Spleen (tissue), 11 donors: ENCODE measurements at regions not wholly inside any gene's neighbourhood (a gene's known extent, or its start where the extent isn't known, plus 50 kb on each side); places are given as distances from the start of the nearest gene placed in this dataset.

ENCODE experiments used
- DNase-seq: peaks from one replicate; pipeline ENCODE4 v3.0.0-alpha.2; 2020
- H3K27ac ChIP-seq, 8 donors: fragments of 200-600 bp; sonication (generic) in 7 of 8; 1 replicate in 4 of 8; 2 replicates in 4 of 8; pipeline versions ENCODE4 v1.5.0 to v1.8.0; 2016 to 2021; ENCODE audit warnings: inconsistent platforms in 4 of 8, mild to moderate bottlenecking in 4 of 8, moderate library complexity in 1 of 8
- H3K27me3 ChIP-seq, 7 donors: fragments of 200-600 bp; sonication (generic) in 6 of 7; replicated peaks in 1 of 7; 1 replicate in 4 of 7; 2 replicates in 3 of 7; pipeline versions ENCODE4 v1.5.0 to v1.8.0; 2016 to 2021; ENCODE audit warnings: inconsistent platforms in 3 of 7, mild to moderate bottlenecking in 1 of 7
- H3K36me3 ChIP-seq, 6 donors: fragments of 200-600 bp; sonication (generic) in 5 of 6; 1 replicate in 4 of 6; 2 replicates in 2 of 6; pipeline versions ENCODE4 v1.5.0 to v1.8.0; 2016 to 2021; ENCODE audit warnings: inconsistent platforms in 2 of 6
- H3K4me1 ChIP-seq, 6 donors: fragments of 200-600 bp; sonication (generic) in 5 of 6; 1 replicate in 3 of 6; 2 replicates in 3 of 6; pipeline versions ENCODE4 v1.5.0 to v1.8.0; 2016 to 2021; ENCODE audit warnings: inconsistent platforms in 3 of 6
- H3K4me3 ChIP-seq, 8 donors: fragments of 200-600 bp; sonication (generic) in 7 of 8; 1 replicate in 4 of 8; 2 replicates in 4 of 8; pipeline versions ENCODE4 v1.5.0 to v1.8.0; 2016 to 2021; ENCODE audit warnings: inconsistent platforms in 4 of 8, mild to moderate bottlenecking in 4 of 8, moderate library complexity in 2 of 8
- H3K9me3 ChIP-seq, 8 donors: fragments of 200-600 bp; sonication (generic) in 7 of 8; 1 replicate in 4 of 8; 2 replicates in 4 of 8; pipeline versions ENCODE4 v1.5.0 to v1.8.0; 2016 to 2021; ENCODE audit warnings: inconsistent platforms in 4 of 8
- CTCF ChIP-seq, 11 experiments: fragments of 200-600 bp in 7 of 11; fragments of 450-650 bp in 4 of 11; sonication (generic) in 4 of 11; IDR thresholded peaks in 8 of 11; conservative IDR thresholded peaks in 3 of 11; 1 replicate in 7 of 11; 2 replicates in 4 of 11; pipeline versions ENCODE4 v1.4.0 to v1.8.0; 2016 to 2021; ENCODE audit warnings: antibody characterized with exemption in 11 of 11, inconsistent platforms in 4 of 11, mild to moderate bottlenecking in 1 of 11
- POLR2A ChIP-seq, 3 donors: fragments of 450-650 bp; IDR thresholded peaks; one replicate each; pipeline ENCODE4 v1.5.1; 2017; ENCODE audit warnings: antibody characterized with exemption in 3 of 3, mild to moderate bottlenecking in 1 of 3
- POLR2AphosphoS5 ChIP-seq, 3 donors: sonication (generic); formaldehyde crosslinking; IDR thresholded peaks; one replicate each; pipeline ENCODE4 v1.5.1; 2017; ENCODE audit warnings: antibody characterized with exemption in 3 of 3
- WGBS, 5 donors: extraction: QIAGEN DNeasy Blood & Tissue Kit in 3 of 5; methylation state at CpG; one replicate each; pipeline versions ENCODE4 v1.1.5 to v1.1.7; 2013 to 2018; 5-methylcytosine and 5-hydroxymethylcytosine counted together
- intact Hi-C: fragments of 100-400 bp; cut with DNase I; formaldehyde crosslinking; loops from one replicate; pipeline ENCODE4 v1.15.0; 2023; ENCODE audit warnings: low total_unique reads
- donor health status: healthy with polysubstance abuse.
- donor health status: DM: no; HTN: no; CAD: no; lungs with moderate emphysema.
- donor health status: DM: no; HTN: no; CAD: no.
- donor health status: Bipolar disorder and iron deficiency.
- donor health status: healthy.
- donor health status: DM: no; HTN: no; CAD: no.
- donor health status: DM: yes; HTN: yes; CAD: no.

GRCh38 chr12:96094201-96094600, 58.8 kb upstream of the LTA4H start:
- H3K27me3 ChIP-seq: no peaks in the 10 kb centered on the region
- intact Hi-C loops: no loop called here
- H3K27ac ChIP-seq: no peak overlapping the region
- H3K9me3 ChIP-seq: peaks cover 0 to 20% (median 9%) of the 10 kb centered on the region in 8 donors
- TF ChIP-seq POLR2AphosphoS5 (IDR thresholded peaks at IDR 0.05): no peak
- TF ChIP-seq CTCF (IDR thresholded peaks at IDR 0.05 in 8 of 11, conservative IDR thresholded peaks at IDR 0.05 in 3 of 11): no peak
- no peak for TF ChIP-seq POLR2A (IDR thresholded peaks at IDR 0.05)
- no peaks in the 10 kb centered on the region for H3K36me3 ChIP-seq
- DNase-seq: no peak
- 12 to 26% (median 14%) methylated on average over 4 of the region's 4 CpGs for WGBS, 5 donors
- no peak overlapping the region for H3K4me3 ChIP-seq
- peaks cover 0 to 24% (median 4%) of the 10 kb centered on the region in 6 donors for H3K4me1 ChIP-seq

DNA sequence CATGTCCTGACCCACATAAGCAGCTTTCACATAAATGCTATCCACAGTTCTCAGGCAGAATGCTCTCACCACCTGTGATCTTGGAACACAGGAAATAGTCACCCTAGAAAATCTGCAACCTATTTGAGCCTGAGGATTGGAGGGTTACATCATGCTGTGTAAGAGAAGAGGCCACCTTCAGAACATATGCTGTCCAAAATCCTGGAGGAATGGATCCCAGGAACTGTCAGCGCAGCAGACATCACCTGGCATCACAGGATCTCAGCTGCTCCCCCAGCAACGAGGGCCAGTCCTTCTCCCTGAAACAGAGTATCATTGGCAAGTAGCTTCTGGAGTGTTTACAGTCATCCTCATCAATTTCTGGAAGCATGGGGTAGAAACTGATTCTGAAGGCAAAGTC, 63.2 kb upstream of the LTA4H start:
- Histone ChIP-seq H3K4me1 (peaks cover 0 to 41% (median 18%) of the 10 kb centered on the region in 6 donors), H3K9me3 (no peaks in the 10 kb centered on the region)

GRCh38 chr12:96099421-96099820, 64.0 kb upstream of the LTA4H start:
- Histone ChIP-seq H3K4me3 (no peak overlapping the region), H3K27ac (peak overlapping the region in 4 of 8 donors; percentile 29 to 60 (median 46)), H3K9me3 (no peaks in the 10 kb centered on the region), H3K27me3 (no peaks in the 10 kb centered on the region), H3K4me1 (peaks cover 0 to 35% (median 16%) of the 10 kb centered on the region in 6 donors), H3K36me3 (no peaks in the 10 kb centered on the region)
- intact Hi-C loops: no loop called here
- WGBS, 5 donors: 48 to 69% (median 55%) methylated on average over 3 of the region's 3 CpGs
- no peak for DNase-seq
- no peak for TF ChIP-seq POLR2A (IDR thresholded peaks at IDR 0.05)
- TF ChIP-seq POLR2AphosphoS5 (IDR thresholded peaks at IDR 0.05): no peak
- TF ChIP-seq CTCF (IDR thresholded peaks at IDR 0.05 in 8 of 11, conservative IDR thresholded peaks at IDR 0.05 in 3 of 11): no peak

More for the DNA sequence above, 63.2 kb upstream of the LTA4H start:
- Histone ChIP-seq H3K36me3 (no peaks in the 10 kb centered on the region), H3K4me3 (no peak overlapping the region), H3K27me3 (no peaks in the 10 kb centered on the region), H3K27ac (no peak overlapping the region)
- WGBS, 5 donors: 68 to 84% (median 83%) methylated on average over 2 of the region's 2 CpGs
- TF ChIP-seq CTCF (IDR thresholded peaks at IDR 0.05 in 8 of 11, conservative IDR thresholded peaks at IDR 0.05 in 3 of 11) (no peak), POLR2AphosphoS5 (IDR thresholded peaks at IDR 0.05) (no peak), POLR2A (IDR thresholded peaks at IDR 0.05) (no peak)
- intact Hi-C loops: no loop called here
- DNase-seq: no peak

- peak; percentile 80 for DNase-seq
- TF ChIP-seq CTCF (IDR thresholded peaks at IDR 0.05 in 8 of 11, conservative IDR thresholded peaks at IDR 0.05 in 3 of 11) (peak in 4 of 11 experiments; percentile 6 to 18 (median 12)), POLR2A (IDR thresholded peaks at IDR 0.05) (no peak), POLR2AphosphoS5 (IDR thresholded peaks at IDR 0.05) (peak in 2 of 3 donors; percentile 54 to 58)
- no peaks in the 10 kb centered on the region for H3K36me3 ChIP-seq
- no peak overlapping the region for H3K4me3 ChIP-seq
- intact Hi-C loops: no loop called here
- no peaks in the 10 kb centered on the region for H3K27me3 ChIP-seq
- WGBS, 5 donors: 43 to 55% (median 46%) methylated on average over 7 of the region's 7 CpGs
- peak overlapping the region in 5 of 8 donors; percentile 44 to 60 (median 48) for H3K27ac ChIP-seq
- H3K9me3 ChIP-seq: no peaks in the 10 kb centered on the region
- peaks cover 0 to 30% (median 16%) of the 10 kb centered on the region in 6 donors for H3K4me1 ChIP-seq
These were observed 64.6 kb upstream of the LTA4H start for GRCh38 chr12:96099986-96100385.
